Astrocyte of the spinal cord (primary cell): ENCODE measurements at regions not wholly inside any gene's neighbourhood (a gene's known extent, or its start where the extent isn't known, plus 50 kb on each side); places are given as distances from the start of the nearest gene placed in this dataset.

Experiments
- DNase-seq: peaks from one replicate; pipeline ENCODE4 v3.0.0; 2011; ENCODE audit warnings: low read depth, low spot score
- H3K4me3 ChIP-seq: 2 replicates; pipeline ENCODE4 v1.5.1; 2011; ENCODE audit warnings: low read depth, mild to moderate bottlenecking, low read length, moderate library complexity
- in situ Hi-C: cut with HindIII; loops from 2 replicates; pipeline ENCODE4 v1.10.0; 2017; ENCODE audit warnings: low sequenced_read_pairs
- TF ChIP-seq, protein P1 (sequence below): IDR thresholded peaks from 2 replicates; pipeline ENCODE4 v1.5.1; 2012; ENCODE audit warnings: low read depth, mild to moderate bottlenecking, low read length, inconsistent platforms

- in situ Hi-C loops = no loop called here
- no peak for DNase-seq
- H3K4me3 ChIP-seq = no peak overlapping the region
- TF ChIP-seq, protein P1, sequence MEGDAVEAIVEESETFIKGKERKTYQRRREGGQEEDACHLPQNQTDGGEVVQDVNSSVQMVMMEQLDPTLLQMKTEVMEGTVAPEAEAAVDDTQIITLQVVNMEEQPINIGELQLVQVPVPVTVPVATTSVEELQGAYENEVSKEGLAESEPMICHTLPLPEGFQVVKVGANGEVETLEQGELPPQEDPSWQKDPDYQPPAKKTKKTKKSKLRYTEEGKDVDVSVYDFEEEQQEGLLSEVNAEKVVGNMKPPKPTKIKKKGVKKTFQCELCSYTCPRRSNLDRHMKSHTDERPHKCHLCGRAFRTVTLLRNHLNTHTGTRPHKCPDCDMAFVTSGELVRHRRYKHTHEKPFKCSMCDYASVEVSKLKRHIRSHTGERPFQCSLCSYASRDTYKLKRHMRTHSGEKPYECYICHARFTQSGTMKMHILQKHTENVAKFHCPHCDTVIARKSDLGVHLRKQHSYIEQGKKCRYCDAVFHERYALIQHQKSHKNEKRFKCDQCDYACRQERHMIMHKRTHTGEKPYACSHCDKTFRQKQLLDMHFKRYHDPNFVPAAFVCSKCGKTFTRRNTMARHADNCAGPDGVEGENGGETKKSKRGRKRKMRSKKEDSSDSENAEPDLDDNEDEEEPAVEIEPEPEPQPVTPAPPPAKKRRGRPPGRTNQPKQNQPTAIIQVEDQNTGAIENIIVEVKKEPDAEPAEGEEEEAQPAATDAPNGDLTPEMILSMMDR = no peak
These were observed 58.4 kb upstream of the FZD8 start for GRCh38 chr10:35700487-35700882.

GRCh38 chr10:35699848-35700486 is 57.9 kb upstream of the FZD8 start:
- no peak overlapping the region for H3K4me3 ChIP-seq

GRCh38 chr10:35696392-35697287 is 54.5 kb upstream of the FZD8 start:
- TF ChIP-seq, protein P1 = no peak
- DNase-seq = no peak
- in situ Hi-C loops = no loop called here
- H3K4me3 ChIP-seq = no peak overlapping the region

More at GRCh38 chr10:35699848-35700486, 57.9 kb upstream of the FZD8 start:
- no peak for DNase-seq
- in situ Hi-C loops = no loop called here
- TF ChIP-seq, protein P1 = no peak

DNA sequence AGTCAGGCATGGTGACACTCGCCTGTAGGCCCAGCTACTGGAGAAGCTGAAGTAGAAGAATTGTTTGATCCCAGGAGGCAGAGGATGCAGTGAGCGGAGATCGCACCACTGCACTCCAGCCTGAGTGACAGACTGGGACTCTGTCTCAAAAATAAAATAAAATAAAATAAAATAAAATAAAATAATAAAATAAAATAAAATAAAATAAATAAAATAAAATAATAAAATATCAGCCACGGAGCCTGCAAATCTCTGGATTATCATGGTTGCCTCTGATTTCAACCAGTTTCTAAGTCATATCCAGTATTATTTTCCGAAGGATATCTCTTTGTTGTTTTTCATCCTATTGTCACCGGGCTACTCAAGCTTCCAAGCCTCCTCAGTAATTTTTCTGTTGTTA is 51.7 kb upstream of the FZD8 start:
- DNase-seq = no peak
- in situ Hi-C loops = no loop called here
- no peak overlapping the region for H3K4me3 ChIP-seq
- TF ChIP-seq, protein P1 = no peak
